HG02623 (cell line): ENCODE measurements at regions not wholly inside any gene's neighbourhood (a gene's known extent, or its start where the extent isn't known, plus 50 kb on each side); places are given as distances from the start of the nearest gene placed in this dataset.

ENCODE experiments used
- ATAC-seq: cut with Tn5 transposase; IDR thresholded peaks from one replicate; pipeline ENCODE4 v1.9.1; 2021; ENCODE audit warnings: moderate library complexity; ENCODE audit not compliant: unreplicated experiment

DNA sequence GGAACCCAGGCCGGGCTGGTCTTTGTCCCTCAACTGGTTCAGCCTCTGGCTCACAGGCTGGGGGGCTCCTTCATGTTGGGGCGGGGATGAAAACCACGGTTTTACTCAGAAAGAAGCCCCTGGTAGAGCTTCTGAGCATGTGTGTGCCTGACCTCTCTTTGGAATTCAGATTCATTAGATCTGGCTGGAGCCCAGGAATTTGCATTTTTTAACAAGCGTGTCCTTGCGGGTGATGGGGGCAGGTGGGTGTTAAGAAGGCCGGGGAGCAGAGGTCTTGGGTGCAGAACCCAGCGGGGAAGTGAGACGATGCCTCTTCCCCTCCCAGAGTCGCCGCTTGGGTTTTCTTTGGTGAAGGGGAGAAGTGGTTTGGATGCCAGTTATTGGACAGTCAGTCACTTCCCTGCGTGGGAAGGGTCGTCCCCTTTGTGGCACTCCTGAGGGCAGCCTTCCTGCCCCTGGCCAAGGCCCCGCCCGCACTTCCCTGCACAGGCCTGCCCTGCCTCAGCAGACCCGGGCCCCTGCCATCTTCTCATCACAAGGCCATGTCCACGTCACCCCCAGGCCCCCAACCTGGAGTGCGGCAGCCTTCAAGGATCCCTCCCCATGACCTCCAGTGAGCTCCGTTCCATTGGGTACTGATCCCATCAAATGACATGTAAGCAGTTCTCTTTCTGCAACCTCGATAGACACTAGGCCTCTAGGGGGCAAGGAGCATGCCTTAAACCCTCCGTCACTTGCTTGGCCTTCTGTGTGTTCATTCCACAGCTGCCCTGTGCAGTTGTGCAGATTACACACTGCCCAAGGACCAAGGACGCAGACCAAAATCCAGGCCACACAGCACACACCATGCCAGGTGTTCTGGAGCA is 177.7 kb upstream of the CIBAR2 start:
- no peak for ATAC-seq

DNA sequence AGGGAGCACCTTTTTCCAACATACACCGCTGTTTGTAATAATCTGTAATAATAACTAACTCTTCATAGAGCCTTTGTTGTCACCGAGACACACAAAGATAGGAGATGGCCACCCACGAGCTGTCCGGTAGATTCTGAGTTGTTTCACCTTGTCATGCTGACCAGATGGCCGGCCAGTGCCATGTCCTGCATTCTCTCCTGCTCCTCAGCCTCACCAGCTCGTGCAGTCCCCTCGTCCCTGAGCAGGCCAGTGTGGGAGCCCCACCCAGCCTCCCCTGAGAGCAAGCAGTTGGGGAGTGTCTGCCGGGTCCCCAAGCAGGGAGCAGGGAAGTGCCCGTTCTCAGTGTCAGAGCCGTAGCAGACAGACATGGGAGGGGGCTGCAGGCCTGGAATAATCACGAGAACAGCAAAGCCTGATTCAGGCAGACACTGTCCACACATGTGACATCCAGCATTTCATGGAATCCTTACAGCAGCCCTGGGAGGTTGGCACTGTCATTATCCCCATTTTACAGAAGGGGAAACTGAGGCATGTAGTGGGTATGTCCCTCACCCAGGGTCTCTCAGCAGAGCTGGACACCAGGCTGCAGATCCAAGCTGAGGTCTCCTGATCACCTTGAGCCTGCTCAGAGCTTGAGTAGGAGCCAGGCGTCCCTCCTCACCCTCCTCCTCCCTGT is 178.5 kb upstream of the CIBAR2 start:
- ATAC-seq = no peak

GRCh38 chr16:85291302-85292148 is 179.3 kb upstream of the CIBAR2 start:
- no peak for ATAC-seq

DNA sequence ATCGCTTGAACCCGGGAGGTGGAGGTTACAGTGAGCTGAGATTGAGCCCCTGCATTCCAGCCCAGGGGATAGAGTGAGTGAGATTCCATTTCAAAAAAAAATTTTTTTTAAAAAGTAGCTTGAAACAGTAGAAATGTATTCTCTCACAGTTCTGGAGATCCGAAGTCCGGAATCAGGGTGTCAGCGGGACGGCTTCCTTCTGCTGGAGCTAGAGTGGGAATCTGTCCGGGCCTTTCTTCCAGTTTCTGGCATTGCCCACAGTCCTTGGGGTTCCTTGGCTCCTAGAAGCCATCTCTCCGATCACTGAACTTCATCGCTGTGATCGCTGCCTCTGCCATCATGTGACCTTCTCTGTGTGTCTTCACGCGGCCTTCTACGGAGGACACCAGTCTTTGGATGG is 181.2 kb upstream of the CIBAR2 start:
- ATAC-seq = no peak

- ATAC-seq = no peak
Measured at GRCh38 chr16:85293904-85294642, 181.8 kb upstream of the CIBAR2 start.

DNA sequence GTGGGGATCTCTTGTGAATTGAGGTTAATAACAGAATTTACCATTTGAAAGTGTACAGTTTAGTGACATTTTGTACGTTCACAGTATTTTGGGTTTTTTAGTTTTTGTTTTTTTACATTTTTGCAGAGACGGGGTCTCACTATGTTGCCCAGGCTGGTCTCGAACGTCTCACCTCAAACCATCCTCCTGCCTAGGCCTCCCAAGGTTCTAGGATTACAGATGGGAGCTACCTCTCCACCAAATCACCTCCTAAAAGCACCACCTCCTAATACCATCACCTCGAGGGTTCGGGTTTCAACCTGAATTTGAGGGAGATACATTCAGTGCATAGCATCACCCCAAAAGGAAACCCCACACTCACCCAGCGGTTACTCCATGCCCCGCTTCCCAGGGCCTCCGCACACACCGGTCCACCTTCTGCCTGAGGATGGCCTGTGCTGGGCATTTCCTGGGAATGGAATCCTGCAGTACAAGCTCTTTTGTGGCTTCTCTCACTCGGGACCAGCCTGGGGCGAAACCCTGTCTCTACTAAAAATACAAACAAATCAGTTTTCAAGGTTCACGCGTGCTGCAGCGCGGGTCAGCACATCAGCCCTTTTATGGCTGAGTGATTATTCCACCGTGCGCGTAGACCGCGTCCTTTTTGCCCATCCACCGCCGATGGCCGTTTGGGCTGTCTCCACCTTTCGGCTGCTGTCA is 182.7 kb upstream of the CIBAR2 start:
- no peak for ATAC-seq

- ATAC-seq = no peak
Measured at GRCh38 chr16:85296859-85297660, 184.8 kb upstream of the CIBAR2 start.

DNA sequence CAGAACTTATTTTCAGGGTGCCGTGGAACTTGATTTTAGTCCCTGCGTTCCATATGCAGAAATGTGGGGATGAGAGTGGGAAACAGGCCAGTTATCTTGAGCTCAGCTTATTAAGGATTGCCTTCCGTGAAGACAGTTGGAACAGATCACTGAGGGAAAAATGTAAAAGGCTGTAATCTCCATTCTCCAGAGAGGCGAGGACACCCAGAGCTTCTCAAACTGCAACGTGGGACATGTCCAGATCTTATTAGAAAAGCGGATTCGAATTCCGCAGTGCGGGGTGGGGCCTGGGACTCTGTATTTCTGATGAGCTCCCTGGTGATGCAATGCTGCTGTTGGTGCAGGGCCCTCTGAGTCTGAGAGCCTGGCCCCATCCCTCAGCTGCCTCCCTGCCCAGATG is 185.6 kb upstream of the CIBAR2 start:
- ATAC-seq = no peak

DNA sequence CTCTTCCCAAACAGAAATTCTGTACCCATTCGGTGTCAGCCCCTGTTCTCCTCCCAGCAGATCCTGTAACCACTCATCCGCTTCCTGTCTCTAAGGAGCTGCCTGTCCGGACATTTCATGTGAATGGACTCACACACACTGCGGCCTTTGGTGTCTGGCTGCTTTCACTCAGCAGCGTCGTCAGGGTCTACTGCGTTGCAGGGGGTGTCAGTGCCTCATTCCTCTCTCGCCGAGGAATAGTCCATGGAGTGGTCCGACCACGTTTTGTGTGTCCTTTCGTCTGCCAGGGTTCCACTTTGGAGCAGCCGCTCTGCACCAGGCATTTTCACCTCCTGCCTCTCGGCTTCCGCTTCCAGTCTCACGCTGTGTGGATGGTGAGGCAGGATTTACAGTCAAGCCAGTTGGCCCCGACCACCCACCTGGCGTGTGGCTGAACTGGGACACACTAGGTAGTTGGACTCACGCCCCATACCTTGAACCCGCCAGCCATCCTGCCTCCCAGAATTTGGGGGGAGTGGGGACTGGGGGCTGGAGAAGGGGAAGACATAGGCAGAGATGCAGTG is 188.2 kb upstream of the CIBAR2 start:
- no peak for ATAC-seq

DNA sequence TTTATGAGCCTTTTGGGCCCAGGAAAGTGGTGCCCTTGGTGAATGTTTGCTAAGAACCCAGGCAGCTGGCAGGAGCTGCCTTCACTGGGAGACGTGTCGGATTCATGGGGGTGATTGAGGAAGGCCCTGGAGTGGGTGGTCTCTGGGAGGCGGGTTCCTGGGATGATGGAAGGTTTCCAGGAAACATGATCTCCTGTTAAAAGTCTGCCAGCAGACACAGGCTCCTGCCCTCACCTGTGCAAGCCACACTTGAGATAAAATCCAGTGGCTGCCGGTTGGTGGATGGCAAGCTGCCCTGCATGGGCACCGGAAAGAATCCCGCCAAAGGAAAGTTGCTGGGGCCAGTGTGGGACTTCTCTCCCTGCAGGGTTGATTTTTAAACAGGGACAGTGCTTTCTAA is 189.0 kb upstream of the CIBAR2 start:
- no peak for ATAC-seq

DNA sequence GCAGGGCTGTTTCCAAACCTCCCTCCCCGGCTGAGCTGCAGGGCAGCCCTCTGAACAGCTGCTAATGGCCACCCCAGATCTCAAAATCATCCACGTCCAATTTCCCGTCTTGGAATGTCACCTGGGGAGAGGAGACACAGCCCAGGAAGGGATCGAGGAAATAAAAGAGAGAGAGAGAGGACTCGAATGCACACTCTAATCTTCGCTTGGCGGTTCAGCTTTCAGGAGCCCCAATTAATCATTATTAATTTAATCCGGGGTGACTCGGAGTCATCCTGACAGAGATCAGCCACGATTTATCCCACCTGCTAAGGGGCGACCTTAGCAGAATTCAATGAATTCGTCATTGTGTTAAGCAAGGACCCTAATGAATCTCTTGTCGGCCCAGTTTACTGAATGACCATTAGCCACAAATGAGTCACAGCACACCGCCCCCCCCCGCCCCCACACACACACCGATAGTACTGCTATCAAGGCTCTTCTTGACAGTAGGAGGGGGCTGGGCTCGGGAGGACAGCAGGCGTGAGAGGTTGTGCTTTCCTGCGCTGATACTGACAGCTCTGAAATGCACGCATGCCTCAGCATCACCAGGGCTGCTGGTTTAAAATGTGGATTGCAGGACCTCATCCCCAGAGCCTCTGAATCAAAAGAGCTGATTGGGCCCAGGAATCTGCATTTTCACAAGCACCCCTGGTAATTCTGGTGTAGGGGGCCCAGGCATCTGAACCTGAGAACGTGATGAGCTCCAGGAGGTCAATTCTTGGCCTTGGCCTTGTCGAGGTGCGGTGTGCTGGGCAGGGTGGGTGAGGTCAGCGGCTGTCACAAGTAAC is 190.0 kb upstream of the CIBAR2 start:
- ATAC-seq = no peak

GRCh38 chr16:85302848-85303353 is 190.6 kb upstream of the CIBAR2 start:
- no peak for ATAC-seq

DNA sequence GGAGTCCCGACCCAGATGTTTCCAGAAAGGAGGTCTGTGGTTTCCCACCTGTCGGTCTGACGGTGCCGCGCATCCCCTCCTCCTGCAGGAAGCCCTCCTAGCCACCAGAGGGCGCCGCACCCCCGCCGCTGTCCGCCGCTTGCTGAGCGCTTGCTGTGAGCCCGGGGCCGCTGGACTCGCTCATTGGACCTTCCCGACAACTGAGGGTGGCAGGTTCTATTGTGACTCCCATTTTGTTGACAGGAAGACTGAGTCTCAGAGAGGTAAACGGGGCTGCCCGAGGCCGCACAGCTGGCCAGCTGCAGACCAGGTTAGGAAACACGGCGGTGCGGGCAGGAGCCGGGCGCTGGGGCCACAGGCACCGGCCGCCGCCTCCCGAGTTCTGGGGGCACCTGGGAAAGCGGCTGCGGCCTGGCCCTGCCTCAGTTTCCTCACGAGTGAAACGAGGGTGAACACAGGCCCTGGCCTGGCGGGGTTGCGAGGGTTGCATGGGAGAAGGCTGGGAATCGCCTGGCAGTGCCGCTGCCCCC is 191.1 kb upstream of the CIBAR2 start:
- no peak for ATAC-seq

GRCh38 chr16:85304337-85304736 is 192.1 kb upstream of the CIBAR2 start:
- ATAC-seq = no peak

GRCh38 chr16:85306071-85306792 is 194.0 kb upstream of the CIBAR2 start:
- ATAC-seq = no peak

DNA sequence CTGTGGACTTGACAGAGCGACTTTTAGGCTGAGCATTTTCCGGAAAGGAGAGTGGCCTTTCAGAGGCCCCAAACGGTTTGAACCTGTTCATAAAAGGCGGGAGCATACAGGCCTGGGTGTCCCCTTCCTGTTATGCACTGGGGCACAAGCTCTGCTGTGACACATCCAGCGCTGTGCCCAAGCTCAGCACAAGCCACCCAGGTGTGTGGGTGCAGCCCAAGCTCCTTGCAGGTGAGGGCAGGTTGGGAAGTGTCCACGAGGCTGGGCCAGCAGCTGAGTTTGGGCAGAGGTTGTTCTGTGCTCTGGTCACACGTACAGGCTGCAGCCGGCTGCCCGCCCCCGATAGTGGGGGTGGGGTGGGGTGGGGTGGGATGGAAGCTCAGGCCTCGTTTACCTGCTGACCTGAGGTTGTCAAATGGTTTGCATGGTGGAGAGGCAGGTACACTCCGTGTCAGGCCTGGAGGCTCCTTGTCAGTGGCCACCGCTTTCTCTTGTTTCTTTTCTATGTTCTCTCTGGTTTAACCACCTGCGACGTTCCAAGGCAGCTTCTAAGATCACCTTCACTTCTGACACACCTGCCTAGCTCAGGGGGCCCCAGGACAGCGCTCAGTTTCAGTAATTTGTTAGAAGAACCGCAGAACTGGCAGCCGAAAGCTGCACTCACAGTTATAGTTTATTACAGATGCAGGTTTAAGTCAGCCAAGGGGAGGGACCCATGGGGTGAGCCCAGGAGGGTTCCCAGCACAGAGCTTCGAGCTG is 194.7 kb upstream of the CIBAR2 start:
- no peak for ATAC-seq
